Chondrocyte (in vitro differentiated cells): ENCODE measurements at regions not wholly inside any gene's neighbourhood (a gene's known extent, or its start where the extent isn't known, plus 50 kb on each side); places are given as distances from the start of the nearest gene placed in this dataset.
"Not testable (repeated sequence)": the region's sequence is repeated elsewhere in the genome, so short reads cannot be mapped to it uniquely, and the experiment has no call there.

Experiments
- DNase-seq: peaks from one replicate; pipeline ENCODE4 v3.0.0; 2021; ENCODE audit warnings: mixed read lengths, low spot score
- H3K27ac Mint-ChIP-seq: one replicate; pipeline ENCODE4 v1.8.0; 2021; ENCODE audit warnings: mild to moderate bottlenecking, moderate library complexity, mixed read lengths; ENCODE audit not compliant: unreplicated experiment
- H3K27me3 Mint-ChIP-seq: 2 replicates; pipeline ENCODE4 v1.8.0; 2021; ENCODE audit warnings: low read depth, mixed read lengths
- H3K36me3 Mint-ChIP-seq: 2 replicates; pipeline ENCODE4 v1.8.0; 2021; ENCODE audit warnings: low read depth, mixed read lengths
- H3K4me1 Mint-ChIP-seq: 2 replicates; pipeline ENCODE4 v1.8.0; 2021; ENCODE audit warnings: low read depth, mild to moderate bottlenecking, mixed read lengths
- H3K4me3 Mint-ChIP-seq: one replicate; pipeline ENCODE4 v1.8.0; 2021; ENCODE audit warnings: mild to moderate bottlenecking, moderate library complexity, mixed read lengths; ENCODE audit not compliant: unreplicated experiment
- H3K9me3 Mint-ChIP-seq: 2 replicates; pipeline ENCODE4 v1.8.0; 2021; ENCODE audit warnings: low read depth, mixed read lengths
- TF ChIP-seq, protein P1 (sequence below): fragments of 200-600 bp; sonication (generic); IDR thresholded peaks from 2 replicates; pipeline ENCODE4 v1.5.0; 2021; ENCODE audit warnings: antibody characterized with exemption, mild to moderate bottlenecking, moderate library complexity

DNA sequence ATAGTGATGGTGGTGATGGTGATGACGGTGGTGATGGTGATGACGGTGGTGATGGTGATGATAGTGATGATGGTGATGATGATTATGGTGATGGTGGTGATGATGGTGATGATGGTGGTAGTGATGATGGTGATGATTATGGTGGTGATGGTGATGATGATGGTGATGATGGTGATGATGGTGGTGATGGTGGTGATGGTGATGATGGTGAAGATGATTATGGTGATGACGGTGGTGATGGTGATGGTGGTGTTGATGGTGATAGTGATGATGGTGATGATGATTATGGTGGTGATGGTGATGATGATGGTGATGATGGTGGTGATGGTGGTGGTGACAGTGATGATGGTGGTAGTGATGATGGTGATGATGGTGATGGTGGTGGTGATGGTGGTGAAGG lies 149.2 kb upstream of the IRX1 start:
- Mint-ChIP-seq H3K36me3 (no peaks in the 10 kb centered on the region), H3K27me3 (no peaks in the 10 kb centered on the region), H3K9me3 (peaks cover 20% of the 10 kb centered on the region), H3K4me3 (no peak overlapping the region), H3K4me1 (no peaks in the 10 kb centered on the region), H3K27ac (no peak overlapping the region)
- DNase-seq: no peak
- TF ChIP-seq, protein P1, sequence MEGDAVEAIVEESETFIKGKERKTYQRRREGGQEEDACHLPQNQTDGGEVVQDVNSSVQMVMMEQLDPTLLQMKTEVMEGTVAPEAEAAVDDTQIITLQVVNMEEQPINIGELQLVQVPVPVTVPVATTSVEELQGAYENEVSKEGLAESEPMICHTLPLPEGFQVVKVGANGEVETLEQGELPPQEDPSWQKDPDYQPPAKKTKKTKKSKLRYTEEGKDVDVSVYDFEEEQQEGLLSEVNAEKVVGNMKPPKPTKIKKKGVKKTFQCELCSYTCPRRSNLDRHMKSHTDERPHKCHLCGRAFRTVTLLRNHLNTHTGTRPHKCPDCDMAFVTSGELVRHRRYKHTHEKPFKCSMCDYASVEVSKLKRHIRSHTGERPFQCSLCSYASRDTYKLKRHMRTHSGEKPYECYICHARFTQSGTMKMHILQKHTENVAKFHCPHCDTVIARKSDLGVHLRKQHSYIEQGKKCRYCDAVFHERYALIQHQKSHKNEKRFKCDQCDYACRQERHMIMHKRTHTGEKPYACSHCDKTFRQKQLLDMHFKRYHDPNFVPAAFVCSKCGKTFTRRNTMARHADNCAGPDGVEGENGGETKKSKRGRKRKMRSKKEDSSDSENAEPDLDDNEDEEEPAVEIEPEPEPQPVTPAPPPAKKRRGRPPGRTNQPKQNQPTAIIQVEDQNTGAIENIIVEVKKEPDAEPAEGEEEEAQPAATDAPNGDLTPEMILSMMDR: no peak

DNA sequence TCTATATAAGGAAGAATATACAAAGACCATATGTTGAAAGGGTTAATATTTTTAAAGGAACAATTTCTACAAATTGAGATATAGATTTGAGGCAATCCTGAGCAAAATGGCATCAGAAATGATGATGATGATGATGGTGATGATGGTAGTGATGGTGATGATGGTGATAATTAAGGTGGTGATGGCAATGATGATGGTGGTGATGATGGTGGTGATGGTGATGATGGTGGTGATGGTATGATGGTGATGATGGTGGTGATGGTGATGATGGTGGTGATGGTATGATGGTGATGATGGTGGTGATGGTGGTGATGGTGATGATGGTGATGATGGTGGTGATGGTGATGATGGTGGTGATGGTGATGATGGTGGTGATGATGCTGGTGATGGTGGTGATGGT lies 150.1 kb upstream of the IRX1 start:
- H3K27me3 Mint-ChIP-seq, H3K4me1 Mint-ChIP-seq, DNase-seq, H3K4me3 Mint-ChIP-seq, H3K27ac Mint-ChIP-seq, H3K36me3 Mint-ChIP-seq: not testable (repeated sequence)
- peaks cover 14% of the 10 kb centered on the region for H3K9me3 Mint-ChIP-seq

DNA sequence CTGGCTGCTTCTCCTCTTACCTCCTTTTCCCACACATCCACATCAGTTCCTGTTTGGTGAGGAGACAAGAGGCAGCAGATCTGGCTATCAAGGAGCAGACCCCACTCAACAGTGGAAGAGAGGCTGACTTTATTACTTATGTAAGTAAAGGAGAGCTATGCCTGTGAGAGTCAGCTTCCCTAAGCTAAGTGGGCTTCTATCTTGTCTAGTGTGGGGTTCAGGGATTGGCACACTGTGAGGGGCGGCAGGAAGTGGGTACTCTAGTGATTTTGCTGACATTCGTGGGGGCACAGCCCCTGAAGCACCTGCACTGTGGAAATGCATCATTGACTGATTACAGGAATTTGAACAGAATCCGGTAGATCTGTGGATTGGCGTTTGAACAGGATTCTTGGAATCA lies 163.5 kb upstream of the IRX1 start:
- no peaks in the 10 kb centered on the region for H3K27me3 Mint-ChIP-seq
- TF ChIP-seq, protein P1: no peak
- no peak overlapping the region for H3K4me3 Mint-ChIP-seq
- peaks cover 16% of the 10 kb centered on the region for H3K9me3 Mint-ChIP-seq
- H3K27ac Mint-ChIP-seq: no peak overlapping the region
- H3K36me3 Mint-ChIP-seq: no peaks in the 10 kb centered on the region
- no peaks in the 10 kb centered on the region for H3K4me1 Mint-ChIP-seq
- DNase-seq: no peak

DNA sequence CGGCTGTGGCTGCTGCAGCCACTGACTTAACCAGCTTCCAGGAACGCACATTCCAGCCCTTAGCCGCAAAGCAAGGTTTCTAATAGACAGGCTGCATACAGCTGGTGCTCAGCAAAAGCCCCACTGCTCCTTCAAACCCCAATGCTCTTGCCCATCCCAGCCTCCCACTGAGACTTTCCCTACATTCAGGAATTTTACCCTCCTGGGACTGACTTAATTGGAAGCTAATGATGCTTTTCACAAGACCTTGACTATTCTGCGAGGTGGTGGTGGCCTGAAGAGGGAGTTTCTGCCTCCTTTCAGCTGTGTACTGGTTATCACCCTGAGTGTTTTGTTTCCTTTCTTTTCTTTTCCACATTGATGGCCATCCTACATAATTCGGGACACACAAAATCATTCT lies 164.9 kb upstream of the IRX1 start:
- H3K27me3 Mint-ChIP-seq: no peaks in the 10 kb centered on the region

DNA sequence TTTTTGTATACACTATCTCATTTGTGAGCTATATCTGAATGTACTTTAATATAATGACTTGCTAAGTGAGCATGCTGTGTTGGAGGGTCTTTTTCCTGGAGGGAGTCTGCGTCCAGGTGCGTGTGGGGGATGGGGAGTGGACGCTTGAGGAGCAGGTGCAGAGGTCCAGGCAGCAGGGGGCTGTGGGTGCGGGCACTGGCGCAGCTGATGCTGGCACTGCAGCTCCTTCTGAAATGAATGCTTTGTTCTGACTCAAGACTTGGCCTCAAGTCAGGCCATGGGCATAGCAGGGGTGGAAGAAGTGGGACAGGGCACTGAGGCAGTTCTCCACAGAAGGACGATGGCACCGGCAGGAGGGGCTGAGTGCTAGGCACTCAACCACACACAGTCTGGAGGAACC lies 165.7 kb upstream of the IRX1 start:
- TF ChIP-seq, protein P1: no peak
- Mint-ChIP-seq H3K9me3 (peaks cover 12% of the 10 kb centered on the region), H3K4me1 (no peaks in the 10 kb centered on the region), H3K27ac (no peak overlapping the region), H3K4me3 (no peak overlapping the region), H3K36me3 (no peaks in the 10 kb centered on the region), H3K27me3 (no peaks in the 10 kb centered on the region)
- DNase-seq: no peak

More for the DNA sequence above, 164.9 kb upstream of the IRX1 start:
- TF ChIP-seq, protein P1: no peak
- Mint-ChIP-seq H3K4me3 (no peak overlapping the region), H3K4me1 (no peaks in the 10 kb centered on the region), H3K27ac (no peak overlapping the region), H3K9me3 (peaks cover 12% of the 10 kb centered on the region), H3K36me3 (no peaks in the 10 kb centered on the region)
- DNase-seq: no peak

DNA sequence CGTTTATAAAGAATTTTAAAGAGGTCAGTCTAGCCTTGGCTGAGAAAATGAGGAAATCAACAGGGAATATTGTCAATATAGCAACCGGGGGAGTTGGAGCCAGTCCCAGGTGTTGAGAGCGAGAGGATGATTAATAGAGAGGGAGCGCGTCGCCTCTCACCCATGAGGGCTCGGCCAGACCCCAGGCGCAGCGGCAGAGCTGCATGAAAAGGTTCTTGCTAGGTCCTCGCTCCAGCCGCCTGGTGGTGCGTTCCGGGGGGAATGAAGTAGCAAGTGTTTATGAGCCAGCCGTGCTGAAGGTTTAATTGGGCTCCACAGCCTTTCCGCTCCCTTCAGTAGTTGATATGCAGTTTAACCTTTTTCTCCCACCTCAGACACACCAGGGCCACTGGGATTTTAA lies 167.3 kb upstream of the IRX1 start:
- TF ChIP-seq, protein P1: no peak
- Mint-ChIP-seq H3K36me3 (no peaks in the 10 kb centered on the region), H3K4me3 (no peak overlapping the region), H3K4me1 (no peaks in the 10 kb centered on the region), H3K27ac (no peak overlapping the region), H3K9me3 (peaks cover 23% of the 10 kb centered on the region), H3K27me3 (no peaks in the 10 kb centered on the region)
- DNase-seq: no peak
